ENCODE measurements at regions not wholly inside any gene's neighbourhood (a gene's known extent, or its start where the extent isn't known, plus 50 kb on each side); places are given as distances from the start of the nearest gene placed in this dataset.

GRCh38 chr3:8145661-8146060, 356.0 kb upstream of the LMCD1 start:
- no peaks in the 10 kb centered on the region for H3K4me1 ChIP-seq (ENCODE audit: insufficient read depth, low read length)

GRCh38 chr3:8147711-8148110, 353.9 kb upstream of the LMCD1 start:
- Histone ChIP-seq H3K27me3 (ENCODE audit: control insufficient read depth in 1 of 2, insufficient read depth in 2 of 2, low read length in 2 of 2) (no peaks in the 10 kb centered on the region), H3K36me3 (ENCODE audit: insufficient read depth, low read length) (no peaks in the 10 kb centered on the region), H3K9ac (ENCODE audit: low read length) (no peak overlapping the region)

More at GRCh38 chr3:8145661-8146060, 356.0 kb upstream of the LMCD1 start:
- H3K27ac ChIP-seq (ENCODE audit: low read depth, low read length) = no peak overlapping the region
- H3K4me3 ChIP-seq (ENCODE audit: low read depth in 1 of 2, low read length in 2 of 2) = no peak overlapping the region
- no peaks in the 10 kb centered on the region for H3K27me3 ChIP-seq (ENCODE audit: control insufficient read depth in 1 of 2, insufficient read depth in 2 of 2, low read length in 2 of 2)
- no peaks in the 10 kb centered on the region for H3K9me3 ChIP-seq (ENCODE audit: low read length)
- no peak overlapping the region for H3K9ac ChIP-seq (ENCODE audit: low read length)
- H3K36me3 ChIP-seq (ENCODE audit: insufficient read depth, low read length) = no peaks in the 10 kb centered on the region

GRCh38 chr3:8152821-8153418, 348.7 kb upstream of the LMCD1 start:
- Histone ChIP-seq H3K27ac (ENCODE audit: low read depth, low read length) (no peak overlapping the region), H3K9me3 (ENCODE audit: low read length) (no peaks in the 10 kb centered on the region), H3K4me1 (ENCODE audit: insufficient read depth, low read length) (no peaks in the 10 kb centered on the region), H3K9ac (ENCODE audit: low read length) (no peak overlapping the region), H3K27me3 (ENCODE audit: control insufficient read depth in 1 of 2, insufficient read depth in 2 of 2, low read length in 2 of 2) (no peaks in the 10 kb centered on the region), H3K4me3 (ENCODE audit: low read depth in 1 of 2, low read length in 2 of 2) (no peak overlapping the region), H3K36me3 (ENCODE audit: insufficient read depth, low read length) (no peaks in the 10 kb centered on the region)

More at GRCh38 chr3:8147711-8148110, 353.9 kb upstream of the LMCD1 start:
- H3K4me3 ChIP-seq (ENCODE audit: low read depth in 1 of 2, low read length in 2 of 2) = no peak overlapping the region
- no peaks in the 10 kb centered on the region for H3K9me3 ChIP-seq (ENCODE audit: low read length)
- H3K27ac ChIP-seq (ENCODE audit: low read depth, low read length) = no peak overlapping the region
- H3K4me1 ChIP-seq (ENCODE audit: insufficient read depth, low read length) = no peaks in the 10 kb centered on the region

GRCh38 chr3:8153800-8154199, 347.8 kb upstream of the LMCD1 start:
- Histone ChIP-seq H3K27ac (ENCODE audit: low read depth, low read length) (no peak overlapping the region), H3K9ac (ENCODE audit: low read length) (no peak overlapping the region), H3K4me1 (ENCODE audit: insufficient read depth, low read length) (no peaks in the 10 kb centered on the region), H3K27me3 (ENCODE audit: control insufficient read depth in 1 of 2, insufficient read depth in 2 of 2, low read length in 2 of 2) (no peaks in the 10 kb centered on the region), H3K36me3 (ENCODE audit: insufficient read depth, low read length) (no peaks in the 10 kb centered on the region), H3K9me3 (ENCODE audit: low read length) (no peaks in the 10 kb centered on the region), H3K4me3 (ENCODE audit: low read depth in 1 of 2, low read length in 2 of 2) (no peak overlapping the region)

GRCh38 chr3:8154617-8155016, 347.0 kb upstream of the LMCD1 start:
- Histone ChIP-seq H3K36me3 (ENCODE audit: insufficient read depth, low read length) (no peaks in the 10 kb centered on the region), H3K9ac (ENCODE audit: low read length) (no peak overlapping the region), H3K9me3 (ENCODE audit: low read length) (no peaks in the 10 kb centered on the region), H3K4me3 (ENCODE audit: low read depth in 1 of 2, low read length in 2 of 2) (no peak overlapping the region), H3K4me1 (ENCODE audit: insufficient read depth, low read length) (no peaks in the 10 kb centered on the region), H3K27ac (ENCODE audit: low read depth, low read length) (no peak overlapping the region), H3K27me3 (ENCODE audit: control insufficient read depth in 1 of 2, insufficient read depth in 2 of 2, low read length in 2 of 2) (no peaks in the 10 kb centered on the region)

GRCh38 chr3:8156138-8156537, 345.5 kb upstream of the LMCD1 start:
- Histone ChIP-seq H3K27me3 (ENCODE audit: control insufficient read depth in 1 of 2, insufficient read depth in 2 of 2, low read length in 2 of 2) (no peaks in the 10 kb centered on the region), H3K9me3 (ENCODE audit: low read length) (no peaks in the 10 kb centered on the region), H3K27ac (ENCODE audit: low read depth, low read length) (no peak overlapping the region), H3K4me1 (ENCODE audit: insufficient read depth, low read length) (no peaks in the 10 kb centered on the region), H3K4me3 (ENCODE audit: low read depth in 1 of 2, low read length in 2 of 2) (no peak overlapping the region), H3K9ac (ENCODE audit: low read length) (no peak overlapping the region), H3K36me3 (ENCODE audit: insufficient read depth, low read length) (no peaks in the 10 kb centered on the region)

- Histone ChIP-seq H3K27ac (ENCODE audit: low read depth, low read length) (no peak overlapping the region), H3K9me3 (ENCODE audit: low read length) (no peaks in the 10 kb centered on the region), H3K9ac (ENCODE audit: low read length) (no peak overlapping the region), H3K4me3 (ENCODE audit: low read depth in 1 of 2, low read length in 2 of 2) (no peak overlapping the region), H3K27me3 (ENCODE audit: control insufficient read depth in 1 of 2, insufficient read depth in 2 of 2, low read length in 2 of 2) (no peaks in the 10 kb centered on the region), H3K4me1 (ENCODE audit: insufficient read depth, low read length) (no peaks in the 10 kb centered on the region), H3K36me3 (ENCODE audit: insufficient read depth, low read length) (no peaks in the 10 kb centered on the region)
These were observed 344.8 kb upstream of the LMCD1 start for GRCh38 chr3:8156831-8157230.

GRCh38 chr3:8157640-8158039, 344.0 kb upstream of the LMCD1 start:
- no peaks in the 10 kb centered on the region for H3K36me3 ChIP-seq (ENCODE audit: insufficient read depth, low read length)
- no peaks in the 10 kb centered on the region for H3K4me1 ChIP-seq (ENCODE audit: insufficient read depth, low read length)
- H3K4me3 ChIP-seq (ENCODE audit: low read depth in 1 of 2, low read length in 2 of 2) = no peak overlapping the region
- no peaks in the 10 kb centered on the region for H3K9me3 ChIP-seq (ENCODE audit: low read length)
- H3K27ac ChIP-seq (ENCODE audit: low read depth, low read length) = no peak overlapping the region
- H3K27me3 ChIP-seq (ENCODE audit: control insufficient read depth in 1 of 2, insufficient read depth in 2 of 2, low read length in 2 of 2) = no peaks in the 10 kb centered on the region
- H3K9ac ChIP-seq (ENCODE audit: low read length) = no peak overlapping the region

- H3K27ac ChIP-seq (ENCODE audit: low read depth, low read length) = no peak overlapping the region
- H3K9me3 ChIP-seq (ENCODE audit: low read length) = no peaks in the 10 kb centered on the region
- H3K9ac ChIP-seq (ENCODE audit: low read length) = no peak overlapping the region
- H3K36me3 ChIP-seq (ENCODE audit: insufficient read depth, low read length) = no peaks in the 10 kb centered on the region
- no peaks in the 10 kb centered on the region for H3K27me3 ChIP-seq (ENCODE audit: control insufficient read depth in 1 of 2, insufficient read depth in 2 of 2, low read length in 2 of 2)
- H3K4me1 ChIP-seq (ENCODE audit: insufficient read depth, low read length) = no peaks in the 10 kb centered on the region
- no peak overlapping the region for H3K4me3 ChIP-seq (ENCODE audit: low read depth in 1 of 2, low read length in 2 of 2)
These were observed 337.5 kb upstream of the LMCD1 start for GRCh38 chr3:8164145-8164544.

- H3K4me3 ChIP-seq (ENCODE audit: low read depth in 1 of 2, low read length in 2 of 2) = no peak overlapping the region
- no peak overlapping the region for H3K27ac ChIP-seq (ENCODE audit: low read depth, low read length)
- H3K9ac ChIP-seq (ENCODE audit: low read length) = no peak overlapping the region
- H3K9me3 ChIP-seq (ENCODE audit: low read length) = no peaks in the 10 kb centered on the region
- no peaks in the 10 kb centered on the region for H3K4me1 ChIP-seq (ENCODE audit: insufficient read depth, low read length)
- H3K36me3 ChIP-seq (ENCODE audit: insufficient read depth, low read length) = no peaks in the 10 kb centered on the region
- H3K27me3 ChIP-seq (ENCODE audit: control insufficient read depth in 1 of 2, insufficient read depth in 2 of 2, low read length in 2 of 2) = no peaks in the 10 kb centered on the region
These were observed 335.6 kb upstream of the LMCD1 start for GRCh38 chr3:8166014-8166413.

- H3K4me3 ChIP-seq (ENCODE audit: low read depth in 1 of 2, low read length in 2 of 2) = no peak overlapping the region
- H3K4me1 ChIP-seq (ENCODE audit: insufficient read depth, low read length) = no peaks in the 10 kb centered on the region
- H3K9me3 ChIP-seq (ENCODE audit: low read length) = no peaks in the 10 kb centered on the region
- no peak overlapping the region for H3K27ac ChIP-seq (ENCODE audit: low read depth, low read length)
- H3K36me3 ChIP-seq (ENCODE audit: insufficient read depth, low read length) = no peaks in the 10 kb centered on the region
- no peak overlapping the region for H3K9ac ChIP-seq (ENCODE audit: low read length)
- no peaks in the 10 kb centered on the region for H3K27me3 ChIP-seq (ENCODE audit: control insufficient read depth in 1 of 2, insufficient read depth in 2 of 2, low read length in 2 of 2)
These were observed 330.6 kb upstream of the LMCD1 start for GRCh38 chr3:8170971-8171508.

GRCh38 chr3:8173892-8174291, 327.7 kb upstream of the LMCD1 start:
- no peaks in the 10 kb centered on the region for H3K27me3 ChIP-seq (ENCODE audit: control insufficient read depth in 1 of 2, insufficient read depth in 2 of 2, low read length in 2 of 2)
- no peak overlapping the region for H3K9ac ChIP-seq (ENCODE audit: low read length)
- no peaks in the 10 kb centered on the region for H3K9me3 ChIP-seq (ENCODE audit: low read length)
- H3K36me3 ChIP-seq (ENCODE audit: insufficient read depth, low read length) = no peaks in the 10 kb centered on the region
- H3K4me3 ChIP-seq (ENCODE audit: low read depth in 1 of 2, low read length in 2 of 2) = no peak overlapping the region
- no peaks in the 10 kb centered on the region for H3K4me1 ChIP-seq (ENCODE audit: insufficient read depth, low read length)
- no peak overlapping the region for H3K27ac ChIP-seq (ENCODE audit: low read depth, low read length)
